Activated CD8-positive, alpha-beta memory T cell treated with anti-CD3 and anti-CD28 coated beads, Interleukin-2, amount 50 U/mL, for 48 hours (primary cell): ENCODE measurements at regions not wholly inside any gene's neighbourhood (a gene's known extent, or its start where the extent isn't known, plus 50 kb on each side); places are given as distances from the start of the nearest gene placed in this dataset.
"Not testable (repeated sequence)": the region's sequence is repeated elsewhere in the genome, so short reads cannot be mapped to it uniquely, and the experiment has no call there.

Experiments
- DNase-seq: peaks from one replicate; pipeline ENCODE4 v3.0.0-alpha.2; 2020

- no peak for DNase-seq
These were observed 50.5 kb upstream of the CD99 start for GRCh38 chrX:2640436-2641150.

GRCh38 chrX:2638279-2638678 lies 52.8 kb upstream of the CD99 start:
- DNase-seq = no peak

GRCh38 chrX:2635342-2635741 lies 55.8 kb upstream of the CD99 start:
- DNase-seq = no peak

GRCh38 chrX:2632533-2633504 lies 58.3 kb upstream of the CD99 start:
- no peak for DNase-seq

- no peak for DNase-seq
These were observed 59.2 kb upstream of the CD99 start for GRCh38 chrX:2631743-2632532.

GRCh38 chrX:2630935-2631742 lies 60.0 kb upstream of the CD99 start:
- DNase-seq = not testable (repeated sequence)

GRCh38 chrX:2630008-2630934 lies 60.8 kb upstream of the CD99 start:
- DNase-seq = not testable (repeated sequence)

GRCh38 chrX:2629316-2630007 lies 61.6 kb upstream of the CD99 start:
- DNase-seq = no peak

GRCh38 chrX:2628751-2629315 lies 62.3 kb upstream of the CD99 start:
- DNase-seq = no peak

- DNase-seq = no peak
These were observed 63.7 kb upstream of the CD99 start for GRCh38 chrX:2627272-2627867.

GRCh38 chrX:2626750-2627149 lies 64.3 kb upstream of the CD99 start:
- no peak for DNase-seq

- no peak for DNase-seq
These were observed 70.5 kb upstream of the CD99 start for GRCh38 chrX:2620576-2620975.

GRCh38 chrX:2618516-2618915 lies 72.6 kb upstream of the CD99 start:
- no peak for DNase-seq

- no peak for DNase-seq
These were observed 76.2 kb upstream of the CD99 start for GRCh38 chrX:2614911-2615310.

GRCh38 chrX:2610246-2611170 lies 80.6 kb upstream of the CD99 start:
- DNase-seq = no peak

GRCh38 chrX:2609431-2610238 lies 81.5 kb upstream of the CD99 start:
- DNase-seq = no peak

- DNase-seq = peak; percentile 91
These were observed 82.3 kb upstream of the CD99 start for GRCh38 chrX:2608638-2609430.
